HG03025 (cell line): ENCODE measurements at regions not wholly inside any gene's neighbourhood (a gene's known extent, or its start where the extent isn't known, plus 50 kb on each side); places are given as distances from the start of the nearest gene placed in this dataset.
"Not testable (repeated sequence)": the region's sequence is repeated elsewhere in the genome, so short reads cannot be mapped to it uniquely, and the experiment has no call there.

Source experiments
- ATAC-seq: cut with Tn5 transposase; IDR thresholded peaks from one replicate; pipeline ENCODE4 v1.9.1; 2021; ENCODE audit warnings: mild to moderate bottlenecking, moderate library complexity; ENCODE audit not compliant: unreplicated experiment, low FRiP score

DNA sequence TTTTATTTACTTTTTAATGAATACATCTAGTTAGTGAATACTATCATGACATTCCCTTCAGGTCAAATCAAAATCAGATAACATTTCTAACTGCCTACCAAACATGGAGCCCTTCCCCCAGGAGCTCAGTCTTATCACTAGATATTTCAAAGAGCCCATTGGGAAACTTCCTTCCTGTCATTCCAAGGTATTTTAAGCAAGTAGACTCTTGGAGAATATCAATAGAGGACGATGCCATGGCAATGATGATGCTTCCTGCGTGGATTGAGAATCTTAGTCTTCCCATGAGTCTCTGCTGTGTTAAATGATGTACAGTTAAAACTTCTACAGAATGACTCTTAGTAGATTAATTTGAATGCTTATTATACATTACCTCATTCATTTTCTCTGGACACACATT lies 384.9 kb downstream of the CENPW start:
- ATAC-seq: no peak

DNA sequence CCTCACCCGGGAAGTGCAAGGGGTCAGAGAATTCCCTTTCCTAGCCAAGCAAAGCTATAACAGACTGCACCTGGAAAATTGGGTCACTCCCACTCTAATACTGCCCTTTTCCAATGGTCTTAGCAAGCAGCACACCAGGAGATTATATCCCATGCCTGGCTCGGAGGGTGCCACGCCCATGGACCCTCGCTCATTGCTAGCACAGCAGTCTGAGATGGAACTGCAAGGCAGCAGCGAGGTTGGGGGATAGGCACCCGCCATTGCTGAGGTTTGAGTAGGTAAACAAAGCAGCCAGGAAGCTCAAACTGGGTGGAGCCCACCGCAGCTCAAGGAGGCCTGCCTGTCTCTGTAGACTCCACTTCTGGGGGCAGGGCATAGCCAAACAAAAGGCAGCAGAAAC lies 386.5 kb downstream of the CENPW start:
- ATAC-seq: not testable (repeated sequence)

DNA sequence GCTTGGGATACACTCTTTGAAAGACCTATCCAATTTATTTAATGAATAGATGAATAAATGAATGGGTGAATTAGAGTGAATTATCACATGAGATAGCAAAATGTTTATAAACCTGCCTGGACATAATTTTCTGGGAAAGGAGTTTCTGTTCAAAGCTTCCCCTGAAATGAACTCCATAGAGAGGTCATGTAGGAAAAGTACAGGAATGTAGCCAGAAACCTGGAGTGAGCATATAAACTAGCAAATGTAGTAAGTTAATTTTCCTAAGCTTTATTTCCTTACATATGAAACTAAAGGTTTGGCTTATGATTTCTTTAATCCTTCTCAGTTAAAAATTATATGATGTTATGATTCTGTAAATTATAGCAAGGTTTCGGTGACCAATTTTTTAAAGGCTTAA lies 380.3 kb upstream of the RSPO3 start:
- ATAC-seq: no peak

DNA sequence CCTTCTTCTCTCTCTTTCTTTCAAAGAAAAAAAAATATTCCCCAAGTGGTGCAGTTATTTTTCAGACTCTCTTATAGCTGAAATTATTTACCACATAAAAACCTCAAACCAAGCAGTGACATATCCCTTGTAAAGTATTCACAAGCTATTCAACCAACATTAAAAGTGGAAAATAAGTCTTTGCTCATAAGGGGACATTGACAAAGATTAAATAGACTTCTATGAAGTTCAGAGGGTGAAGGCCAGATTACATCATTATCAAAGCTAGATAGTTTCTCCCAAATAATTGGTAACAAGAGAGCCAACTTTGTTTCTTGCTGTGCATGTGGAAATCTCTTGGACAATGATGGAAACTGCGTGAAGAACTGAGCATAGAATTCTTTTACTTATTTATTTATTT lies 379.8 kb upstream of the RSPO3 start:
- ATAC-seq: no peak

DNA sequence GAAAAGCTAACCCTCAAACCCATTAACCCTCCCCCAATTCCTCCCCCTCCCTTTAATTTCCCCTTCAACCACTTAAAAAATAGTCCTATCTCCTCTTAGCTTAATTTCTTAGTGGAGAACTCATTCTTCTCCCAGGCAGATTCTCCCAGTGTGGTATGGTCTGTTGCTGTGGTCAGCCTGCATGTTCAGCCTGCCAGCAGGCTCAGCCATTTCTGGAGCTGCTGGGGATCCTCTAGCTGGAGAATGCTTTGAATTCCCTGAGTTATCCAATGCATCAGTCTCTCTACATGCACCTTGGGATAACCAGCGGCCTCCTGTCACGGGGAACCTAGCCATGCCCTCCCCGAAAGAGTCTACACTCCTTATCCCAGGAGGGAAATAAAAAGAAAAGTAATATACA lies 375.4 kb upstream of the RSPO3 start:
- no peak for ATAC-seq

DNA sequence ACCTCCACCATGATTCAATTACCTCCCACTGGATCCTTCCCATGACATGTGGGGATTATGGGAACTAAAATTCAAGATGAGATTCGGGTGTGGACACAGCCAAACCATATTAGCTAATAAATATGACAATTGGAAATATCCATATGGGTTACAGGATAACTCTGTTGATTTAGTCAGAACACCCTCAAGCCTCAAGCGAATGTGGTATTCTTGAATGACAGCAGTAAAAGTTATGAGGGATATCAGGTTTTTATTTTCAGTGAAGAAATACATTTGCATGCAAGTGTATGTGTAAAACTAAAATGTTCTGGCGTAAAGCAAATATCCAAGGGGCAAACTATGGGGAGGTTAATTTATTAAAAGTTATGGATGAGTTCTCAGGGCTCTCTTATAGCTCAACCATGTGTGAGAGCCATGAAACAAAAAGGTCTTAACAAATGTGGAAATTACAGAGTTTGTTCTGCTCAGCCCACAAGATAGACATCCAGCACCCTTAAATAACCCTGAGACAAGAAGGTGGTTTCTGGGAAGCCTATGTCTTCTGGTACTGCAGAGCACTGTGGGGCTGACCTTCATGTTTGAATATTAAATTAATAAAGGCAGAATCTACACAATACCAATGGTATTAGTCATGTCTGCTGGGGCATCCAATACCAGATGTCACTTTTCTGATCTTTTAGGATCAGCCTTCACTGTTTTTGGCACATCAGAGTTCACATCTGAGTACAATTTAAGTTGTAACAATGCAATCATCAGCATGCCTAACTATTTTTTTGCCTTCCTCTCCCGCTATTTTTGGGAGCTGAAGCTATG lies 370.5 kb upstream of the RSPO3 start:
- ATAC-seq: no peak

DNA sequence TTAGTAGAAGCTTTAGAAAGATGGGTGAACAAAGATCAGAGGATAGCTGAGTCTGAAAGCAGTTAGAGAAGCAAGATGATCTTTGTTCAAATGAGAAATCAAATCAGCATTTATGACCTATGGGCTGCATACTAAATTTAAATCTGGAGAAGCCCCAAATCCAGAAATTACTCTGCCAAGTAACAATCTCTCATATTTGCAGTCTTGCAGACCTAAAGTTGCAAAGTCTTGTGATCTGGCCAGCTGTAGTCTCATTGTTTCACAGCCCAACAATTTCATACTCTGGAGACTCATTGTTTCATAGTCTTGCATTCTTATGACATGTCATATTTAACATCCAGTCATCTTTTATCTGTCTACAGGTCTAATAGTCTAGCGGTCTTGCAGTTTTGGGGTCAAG lies 364.9 kb upstream of the RSPO3 start:
- no peak for ATAC-seq

DNA sequence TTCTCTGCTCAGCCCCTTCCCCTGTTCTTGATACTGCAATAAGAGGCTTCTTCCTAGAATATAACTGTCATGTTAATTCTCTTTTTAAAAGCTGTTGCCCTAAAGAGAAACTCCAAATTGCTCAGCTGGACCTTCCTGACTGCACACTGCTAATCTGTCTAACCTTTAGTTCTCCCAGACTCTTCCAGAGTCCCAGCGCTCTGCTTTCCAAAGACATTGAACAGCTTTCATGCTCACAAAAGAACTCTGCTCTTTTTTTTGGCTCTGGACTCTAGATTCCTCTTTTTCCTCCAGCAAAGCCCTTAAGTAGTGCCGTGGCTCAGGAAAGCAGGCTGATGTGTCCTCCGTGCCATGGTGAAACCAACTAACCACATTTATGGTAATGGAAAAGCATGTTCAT lies 356.6 kb upstream of the RSPO3 start:
- no peak for ATAC-seq

DNA sequence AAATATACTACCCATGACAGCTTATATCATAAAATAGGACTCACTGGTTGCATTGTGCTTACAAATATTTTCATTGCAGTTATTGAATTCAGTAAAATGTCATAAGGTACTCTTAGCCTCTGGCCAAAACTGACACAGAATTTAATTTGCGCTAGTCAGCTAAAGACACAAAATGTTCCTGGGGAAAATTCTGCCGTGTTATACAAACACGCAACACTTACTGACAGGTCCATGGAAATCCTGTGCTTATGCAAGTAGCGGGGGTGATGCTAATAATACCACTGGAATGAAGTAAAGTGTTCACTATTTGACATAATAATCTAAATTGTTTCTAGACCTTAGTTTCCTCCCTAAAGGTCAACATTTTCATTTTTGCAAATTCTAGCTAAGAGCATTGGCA lies 354.4 kb upstream of the RSPO3 start:
- ATAC-seq: no peak

DNA sequence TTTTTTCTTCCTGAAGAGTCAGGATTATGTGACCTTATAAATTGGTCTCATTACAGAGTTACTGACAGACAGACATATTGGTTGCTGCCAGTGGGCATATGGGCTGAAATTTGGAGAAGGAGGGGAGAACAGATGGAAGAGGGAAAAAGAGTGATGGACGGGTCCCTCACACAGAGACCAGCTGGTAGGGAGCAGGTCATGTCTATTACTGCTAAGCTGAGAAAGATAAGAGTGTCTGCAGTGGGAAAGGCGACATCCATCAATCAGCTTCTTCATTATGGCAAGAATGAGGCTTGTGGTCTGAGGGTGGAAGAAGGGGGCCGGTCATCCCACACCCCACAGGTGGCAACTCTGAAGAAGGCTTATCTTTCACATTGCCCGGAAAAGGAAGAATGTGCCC lies 353.8 kb upstream of the RSPO3 start:
- no peak for ATAC-seq

DNA sequence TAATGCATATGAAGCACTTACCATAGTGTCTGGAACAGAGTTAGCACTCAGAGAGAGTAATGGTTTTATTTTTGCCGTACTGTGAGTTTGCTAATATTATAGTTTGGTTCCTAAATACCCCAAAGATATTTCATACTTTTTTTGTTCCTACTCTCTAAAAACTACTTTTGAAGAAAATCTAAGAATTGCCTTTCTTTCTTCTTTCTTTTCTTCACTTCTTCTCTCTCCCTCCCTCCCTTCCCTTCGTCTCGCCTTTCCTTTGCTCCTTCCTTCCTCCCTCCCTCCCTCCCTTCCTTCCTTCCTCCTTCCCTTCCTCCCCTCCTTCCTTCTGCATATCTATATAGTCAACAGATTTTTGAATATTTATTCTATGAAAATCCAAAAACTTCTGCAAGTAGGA lies 351.7 kb upstream of the RSPO3 start:
- ATAC-seq: no peak

DNA sequence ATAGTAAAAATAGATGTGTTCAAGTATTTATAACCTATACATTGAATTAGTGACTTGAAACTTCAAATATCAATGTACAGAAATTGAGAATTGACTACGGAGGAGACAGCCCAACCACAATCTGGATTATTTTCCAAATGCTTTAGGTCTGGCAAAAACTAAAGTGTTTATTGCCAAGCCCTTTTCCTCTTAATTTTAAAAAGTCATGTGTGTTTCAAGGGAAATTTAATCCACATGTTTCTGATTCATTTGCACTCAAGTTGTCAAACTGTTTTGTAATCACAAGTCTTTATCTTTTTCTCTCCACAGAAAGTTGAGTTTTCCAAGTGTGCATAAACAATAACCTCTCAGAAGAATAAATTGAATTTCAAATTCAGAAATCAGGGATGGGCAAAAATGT lies 350.8 kb upstream of the RSPO3 start:
- no peak for ATAC-seq

DNA sequence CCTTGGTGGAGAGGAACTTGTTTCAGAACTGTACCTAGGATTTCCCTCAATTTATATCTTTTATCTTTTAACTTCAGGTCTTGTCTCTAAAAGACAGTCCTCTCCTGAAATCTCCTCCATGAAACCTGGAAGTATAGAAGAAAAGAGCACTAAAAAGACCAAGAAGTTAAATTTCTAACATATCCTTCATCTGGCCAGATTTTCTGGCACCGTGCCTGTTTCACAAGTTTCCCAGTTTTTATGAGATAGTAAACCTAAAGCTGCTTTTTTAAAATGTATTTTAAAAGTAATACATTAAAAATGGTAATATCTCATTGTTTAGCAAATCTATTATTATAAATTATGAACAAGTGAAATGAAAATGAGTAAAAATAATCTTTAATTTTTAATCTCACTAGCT lies 348.3 kb upstream of the RSPO3 start:
- no peak for ATAC-seq

DNA sequence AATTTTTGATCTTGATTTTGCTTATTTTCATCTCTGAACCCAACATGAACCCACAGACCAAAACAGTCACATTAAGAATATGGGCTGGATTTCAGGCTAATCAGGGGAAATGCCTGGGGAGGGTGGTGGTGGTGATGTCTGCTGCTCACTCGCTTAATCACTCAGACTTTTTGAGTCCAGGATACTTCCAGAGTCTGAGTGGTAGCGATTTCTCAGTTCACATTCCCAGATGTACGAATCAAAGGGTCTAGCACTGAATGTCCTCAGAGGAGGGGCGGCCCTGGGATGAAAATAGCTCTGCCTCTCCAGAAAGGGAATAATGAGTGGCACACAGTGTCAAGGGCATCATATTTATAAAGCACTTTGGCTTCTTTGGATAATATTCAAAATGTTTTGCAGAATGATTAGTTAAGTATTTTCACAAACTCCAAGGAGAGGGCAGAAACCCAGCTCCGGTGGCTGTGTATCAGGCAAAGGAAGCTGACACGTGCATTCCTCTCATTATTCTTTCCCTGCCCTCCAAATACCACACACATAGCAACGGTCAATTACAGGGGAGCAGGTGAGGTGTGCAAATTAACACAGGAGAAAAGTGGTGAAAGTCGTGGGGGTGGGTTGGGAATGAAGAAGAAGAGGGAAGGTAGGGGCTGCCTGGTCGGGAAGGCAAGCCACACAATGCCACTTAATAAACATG lies 345.2 kb upstream of the RSPO3 start:
- no peak for ATAC-seq

DNA sequence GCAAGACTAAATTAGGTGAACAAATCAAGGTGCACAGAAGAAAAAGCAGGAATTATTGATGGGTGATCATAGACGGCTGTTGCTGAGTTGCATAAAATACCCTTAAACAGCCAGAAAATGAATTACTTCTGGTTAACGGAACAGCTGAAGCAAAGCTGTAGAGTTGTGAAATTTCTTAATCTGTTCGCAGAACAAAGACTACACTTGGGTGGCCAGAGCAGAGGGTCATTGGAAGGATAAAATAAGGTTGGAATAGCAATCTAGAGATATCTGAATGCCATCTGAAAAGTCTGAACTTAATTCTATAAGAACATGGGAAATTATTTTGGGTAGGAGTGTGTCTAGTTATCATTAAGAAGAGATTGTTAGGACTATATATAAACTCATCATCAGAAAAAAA lies 339.1 kb upstream of the RSPO3 start:
- ATAC-seq: no peak

DNA sequence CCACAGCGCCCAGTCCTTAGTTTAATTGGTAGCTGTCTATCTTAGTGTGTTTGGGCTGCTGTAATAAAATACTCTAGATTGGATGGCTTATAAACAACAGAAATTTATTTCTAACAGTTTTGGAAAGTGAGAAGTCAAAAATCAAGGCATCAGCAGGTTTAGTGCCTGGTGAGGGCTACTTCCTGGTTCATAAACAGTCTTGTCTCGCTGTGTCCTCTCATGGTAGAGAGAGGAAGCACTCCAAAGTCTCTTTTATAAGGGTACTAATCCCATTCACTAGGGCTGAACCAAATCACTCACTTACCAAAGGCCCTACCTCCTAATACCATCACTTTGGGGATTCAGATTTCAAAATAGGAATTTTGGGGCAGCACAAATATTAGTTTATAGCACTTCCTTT lies 336.9 kb upstream of the RSPO3 start:
- ATAC-seq: no peak

DNA sequence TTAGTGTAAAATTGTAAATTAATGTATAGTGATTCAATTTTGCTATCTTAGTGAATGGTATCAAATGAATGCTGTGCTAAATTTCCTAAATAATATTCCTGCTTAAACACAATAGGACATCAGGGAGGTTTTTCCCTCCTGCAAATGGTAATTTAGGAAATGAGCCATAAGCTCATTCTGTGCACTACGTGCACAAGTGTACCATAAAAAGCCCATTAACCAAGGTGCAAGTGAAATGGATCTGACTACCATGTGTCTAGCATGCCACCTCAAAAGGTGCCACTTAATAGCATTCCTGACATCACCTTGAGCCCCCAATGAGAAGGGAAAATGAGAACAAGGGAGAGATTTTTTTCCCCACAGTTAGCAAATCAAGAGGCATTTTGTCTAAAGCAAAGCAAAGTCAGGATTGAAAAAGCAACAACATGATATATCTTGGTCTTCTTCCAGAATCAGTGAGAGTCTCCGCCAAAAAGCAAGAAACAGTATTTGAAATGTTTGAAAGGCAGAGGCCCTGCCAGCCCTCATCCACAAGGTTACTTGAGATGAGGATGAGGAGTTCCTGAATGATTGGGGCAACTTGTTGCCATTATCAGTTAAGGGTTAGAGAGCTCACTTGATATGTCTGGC lies 334.2 kb upstream of the RSPO3 start:
- ATAC-seq: no peak

DNA sequence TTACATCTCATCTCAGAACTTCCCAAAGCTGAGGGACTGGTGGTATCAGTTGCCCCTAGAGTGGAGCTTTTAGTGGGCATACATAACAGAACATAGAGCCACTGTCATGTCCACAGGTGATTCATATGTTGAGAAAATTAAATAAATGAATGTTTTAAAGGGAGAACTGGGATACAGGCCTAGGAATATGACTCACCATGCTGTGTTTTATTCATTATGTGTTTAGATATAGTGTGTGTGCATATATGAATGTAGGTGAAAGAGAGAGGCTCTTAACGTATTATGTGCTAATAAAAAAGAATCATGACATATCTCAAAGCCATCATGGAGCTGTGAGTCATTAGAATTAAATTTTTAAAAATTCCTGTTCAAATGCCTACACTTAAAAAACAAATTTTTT lies 332.2 kb upstream of the RSPO3 start:
- ATAC-seq: no peak

DNA sequence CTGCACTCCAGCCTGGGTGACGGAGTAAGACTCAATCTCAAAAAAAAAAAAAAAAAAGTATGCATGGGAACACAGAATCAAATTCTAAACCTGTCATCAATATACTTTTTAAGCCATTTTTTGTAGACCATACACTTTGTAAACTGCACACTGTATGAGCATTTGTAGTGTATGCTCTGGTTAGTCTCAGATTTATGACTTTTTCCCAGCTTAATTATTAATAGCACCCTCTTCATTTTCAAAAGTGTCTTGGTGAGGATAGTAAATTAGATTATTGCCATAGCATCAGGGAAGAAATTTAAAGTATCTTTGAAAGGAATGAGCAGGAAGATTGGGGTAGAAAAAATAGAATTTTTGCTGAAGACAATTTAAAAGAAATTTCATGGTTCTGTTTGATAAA lies 330.8 kb upstream of the RSPO3 start:
- no peak for ATAC-seq

DNA sequence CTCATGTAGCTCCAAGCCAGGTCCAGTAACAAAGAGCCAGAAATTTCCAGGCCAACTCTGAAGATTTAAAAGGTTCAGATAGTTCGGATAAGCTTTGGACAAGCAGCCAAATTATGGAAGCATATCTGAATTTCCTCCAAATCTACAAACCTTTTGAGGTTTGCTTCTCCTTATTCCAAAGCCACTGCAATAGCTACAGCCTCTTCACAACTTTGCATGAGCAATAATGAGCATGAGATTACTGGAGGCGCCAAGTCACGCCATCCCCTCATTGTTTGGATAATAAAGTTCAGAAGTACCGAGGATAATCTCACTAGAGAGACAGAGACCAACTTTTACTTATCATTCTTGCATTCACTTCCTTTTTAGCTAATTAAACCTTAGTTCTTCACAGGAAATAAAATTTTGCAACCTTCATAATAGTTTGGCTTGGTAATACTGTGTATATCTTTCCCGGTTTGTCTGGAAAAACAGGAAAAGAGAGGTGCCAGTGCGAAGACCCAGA lies 329.6 kb upstream of the RSPO3 start:
- ATAC-seq: no peak

DNA sequence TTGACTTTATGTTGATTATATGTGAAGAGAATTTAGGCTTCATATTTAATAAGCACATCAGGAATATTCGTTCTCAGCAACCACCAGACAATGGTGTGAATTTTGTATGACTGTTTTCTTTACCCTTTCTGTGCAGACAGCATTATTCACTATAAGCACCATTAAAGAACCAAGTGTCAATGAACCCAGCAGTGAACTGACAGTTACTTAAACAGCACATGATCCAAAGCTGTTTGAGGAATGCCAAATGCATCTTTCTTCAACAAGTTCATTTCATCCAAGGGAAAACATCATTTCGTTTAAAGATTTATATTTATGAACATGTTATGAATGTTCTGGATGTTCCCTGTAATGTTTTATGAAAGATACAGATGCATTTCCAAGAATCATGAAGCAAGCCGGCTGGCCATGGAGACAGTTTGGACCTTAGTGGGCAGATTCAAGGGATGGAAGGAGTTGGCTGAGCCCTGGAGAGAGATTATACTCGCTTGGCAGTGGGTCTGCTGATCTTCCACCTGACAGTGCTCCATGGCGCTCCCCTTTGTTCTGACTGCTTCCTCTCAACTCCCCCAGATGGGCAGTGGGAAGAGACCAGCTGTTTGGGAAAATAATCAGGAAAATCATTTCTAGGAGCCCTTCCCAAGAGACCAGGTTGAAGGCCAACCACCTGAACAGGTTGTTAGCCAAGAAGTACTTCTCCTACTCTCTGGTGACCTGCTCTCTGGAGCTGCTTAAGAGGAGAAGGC lies 326.0 kb upstream of the RSPO3 start:
- no peak for ATAC-seq
